GM23248 (cell line): ENCODE measurements at regions not wholly inside any gene's neighbourhood (a gene's known extent, or its start where the extent isn't known, plus 50 kb on each side); places are given as distances from the start of the nearest gene placed in this dataset.

Experiments used
- DNase-seq: peaks from one replicate; pipeline ENCODE4 v3.0.0-alpha.2; 2015
- H2AFZ ChIP-seq: fragments of 200-600 bp; sonication (generic); 2 replicates; pipeline ENCODE4 v1.6.1; 2016; ENCODE audit warnings: antibody characterized with exemption
- H3F3A ChIP-seq: fragments of 200-600 bp; sonication (generic); 2 replicates; pipeline ENCODE4 v1.6.1; 2016; ENCODE audit warnings: mild to moderate bottlenecking, antibody characterized with exemption, mixed run types; ENCODE audit not compliant: insufficient read depth
- H3K27ac ChIP-seq: fragments of 200-600 bp; sonication (generic); 2 replicates; pipeline ENCODE4 v1.5.1; 2016; ENCODE audit warnings: mild to moderate bottlenecking
- H3K27me3 ChIP-seq: fragments of 200-600 bp; sonication (generic); replicated peaks from 2 replicates; pipeline ENCODE4 v1.6.1; 2016; ENCODE audit warnings: mild to moderate bottlenecking; ENCODE audit not compliant: insufficient read depth
- H3K36me3 ChIP-seq: fragments of 200-600 bp; sonication (generic); 2 replicates; pipeline ENCODE4 v1.6.1; 2016; ENCODE audit warnings: low read depth, mild to moderate bottlenecking
- H3K4me1 ChIP-seq: fragments of 200-600 bp; sonication (generic); 2 replicates; pipeline ENCODE4 v1.6.1; 2016; ENCODE audit warnings: mild to moderate bottlenecking; ENCODE audit not compliant: insufficient read depth
- H3K4me2 ChIP-seq: fragments of 200-600 bp; sonication (generic); one replicate; pipeline ENCODE4 v1.6.1; 2016; ENCODE audit warnings: mild to moderate bottlenecking; ENCODE audit not compliant: unreplicated experiment
- H3K4me3 ChIP-seq: fragments of 200-600 bp; sonication (generic); 2 replicates; pipeline ENCODE4 v1.5.1; 2016; ENCODE audit warnings: mild to moderate bottlenecking
- H3K79me2 ChIP-seq: fragments of 200-600 bp; sonication (generic); 2 replicates; pipeline ENCODE4 v1.6.1; 2016; ENCODE audit warnings: mild to moderate bottlenecking; ENCODE audit not compliant: insufficient read depth
- H3K9ac ChIP-seq: fragments of 200-600 bp; sonication (generic); 2 replicates; pipeline ENCODE4 v1.6.1; 2016; ENCODE audit warnings: mild to moderate bottlenecking
- H3K9me2 ChIP-seq: fragments of 200-600 bp; sonication (generic); 2 replicates; pipeline ENCODE4 v1.6.1; 2016; ENCODE audit warnings: mixed run types, mild to moderate bottlenecking, moderate library complexity; ENCODE audit not compliant: insufficient read depth
- H3K9me3 ChIP-seq: fragments of 200-600 bp; sonication (generic); one replicate; pipeline ENCODE4 v1.6.1; 2017; ENCODE audit warnings: low read depth
- H4K20me1 ChIP-seq: fragments of 200-600 bp; sonication (generic); 2 replicates; pipeline ENCODE4 v1.6.0; 2016; ENCODE audit not compliant: insufficient read depth
- EZH2 ChIP-seq: fragments of 200-600 bp; sonication (generic); IDR thresholded peaks from 2 replicates; pipeline ENCODE4 v1.6.1; 2018; ENCODE audit warnings: antibody characterized with exemption, mild to moderate bottlenecking; ENCODE audit not compliant: insufficient read depth, poor library complexity, severe bottlenecking
- EZH2phosphoT487 ChIP-seq: fragments of 200-600 bp; sonication (generic); IDR thresholded peaks from 2 replicates; pipeline ENCODE4 v1.6.1; 2018; ENCODE audit warnings: antibody characterized with exemption, moderate library complexity, mild to moderate bottlenecking, low read depth; ENCODE audit not compliant: insufficient read depth
- WGBS, 2 experiments: methylation state at CpG; one replicate each; pipeline ENCODE4 v1.1.6; 2015 to 2017; ENCODE audit warnings: low lambda C conversion rate in 2 of 2, low coverage in 1 of 2; ENCODE audit errors: missing lambda C conversion rate in 2 of 2; 5-methylcytosine and 5-hydroxymethylcytosine counted together
- in situ Hi-C: fragments of 300-500 bp; cut with MboI; formaldehyde crosslinking; loops from 2 replicates; pipeline ENCODE4 v1.15.0; 2020

- no peak overlapping the region for H3K4me2 ChIP-seq
- H3K79me2 ChIP-seq: no peaks in the 10 kb centered on the region
- no peaks in the 10 kb centered on the region for H3K36me3 ChIP-seq
- no peak for DNase-seq
- no peak overlapping the region for H3K9ac ChIP-seq
- H2AFZ ChIP-seq: no peak overlapping the region
- H3K9me3 ChIP-seq: no peaks in the 10 kb centered on the region
- H3K27ac ChIP-seq: no peak overlapping the region
- WGBS, 2 experiments: 26 to 27% methylated on average over 12 of the region's 12 CpGs
- TF ChIP-seq EZH2 (no peak), EZH2phosphoT487 (no peak)
- no peaks in the 10 kb centered on the region for H3K9me2 ChIP-seq
- H4K20me1 ChIP-seq: no peaks in the 10 kb centered on the region
- peaks cover 54% of the 10 kb centered on the region; the same call in 1 of the 2 replicates for H3K27me3 ChIP-seq
- in situ Hi-C loops: no loop called here
- no peaks in the 10 kb centered on the region for H3K4me1 ChIP-seq
- H3K4me3 ChIP-seq: no peak overlapping the region
- H3F3A ChIP-seq: no peaks in the 10 kb centered on the region
These were observed 129.6 kb upstream of the PPP1R26 start for GRCh38 chr9:135350003-135350315.

GRCh38 chr9:135353935-135354334, 125.6 kb upstream of the PPP1R26 start:
- H3K9ac ChIP-seq: no peak overlapping the region
- H3K27me3 ChIP-seq: peaks cover 38% of the 10 kb centered on the region
- H3K36me3 ChIP-seq: no peaks in the 10 kb centered on the region
- H3K9me2 ChIP-seq: no peaks in the 10 kb centered on the region
- no peak overlapping the region for H2AFZ ChIP-seq
- DNase-seq: no peak
- H3K79me2 ChIP-seq: no peaks in the 10 kb centered on the region
- TF ChIP-seq EZH2: no peak
- TF ChIP-seq EZH2phosphoT487: no peak
- H3K9me3 ChIP-seq: no peaks in the 10 kb centered on the region
- no peaks in the 10 kb centered on the region for H4K20me1 ChIP-seq
- H3K27ac ChIP-seq: no peak overlapping the region
- in situ Hi-C loops: no loop called here
- H3F3A ChIP-seq: no peaks in the 10 kb centered on the region
- H3K4me1 ChIP-seq: no peaks in the 10 kb centered on the region
- 41 to 42% methylated on average over 14 of the region's 14 CpGs for WGBS, 2 experiments
- no peak overlapping the region for H3K4me2 ChIP-seq
- no peak overlapping the region for H3K4me3 ChIP-seq

- Histone ChIP-seq H3K36me3 (no peaks in the 10 kb centered on the region), H3K9me2 (no peaks in the 10 kb centered on the region), H4K20me1 (no peaks in the 10 kb centered on the region), H2AFZ (no peak overlapping the region), H3K9ac (no peak overlapping the region), H3K27ac (no peak overlapping the region), H3K9me3 (no peaks in the 10 kb centered on the region), H3K4me1 (no peaks in the 10 kb centered on the region), H3K4me2 (no peak overlapping the region), H3K4me3 (no peak overlapping the region), H3K79me2 (no peaks in the 10 kb centered on the region), H3F3A (no peaks in the 10 kb centered on the region), H3K27me3 (peaks cover 26% of the 10 kb centered on the region)
- in situ Hi-C loops: no loop called here
- TF ChIP-seq EZH2phosphoT487: no peak
- TF ChIP-seq EZH2: no peak
- DNase-seq: no peak
- 64 to 75% methylated on average over 14 to 19 of the region's 19 CpGs for WGBS, 2 experiments
These were observed 124.0 kb upstream of the PPP1R26 start for GRCh38 chr9:135355521-135356011.

GRCh38 chr9:135356021-135356420, 123.6 kb upstream of the PPP1R26 start:
- no peaks in the 10 kb centered on the region for H3F3A ChIP-seq
- no peak overlapping the region for H3K27ac ChIP-seq
- 72 to 76% methylated on average over 22 to 24 of the region's 26 CpGs for WGBS, 2 experiments
- TF ChIP-seq EZH2: no peak
- no peak for TF ChIP-seq EZH2phosphoT487
- no peaks in the 10 kb centered on the region for H3K9me2 ChIP-seq
- no peaks in the 10 kb centered on the region for H3K79me2 ChIP-seq
- no peaks in the 10 kb centered on the region for H3K36me3 ChIP-seq
- H3K4me1 ChIP-seq: no peaks in the 10 kb centered on the region
- no peak overlapping the region for H3K4me2 ChIP-seq
- no peak overlapping the region for H3K4me3 ChIP-seq
- H4K20me1 ChIP-seq: no peaks in the 10 kb centered on the region
- H2AFZ ChIP-seq: no peak overlapping the region
- peaks cover 22% of the 10 kb centered on the region for H3K27me3 ChIP-seq
- no peaks in the 10 kb centered on the region for H3K9me3 ChIP-seq
- no peak overlapping the region for H3K9ac ChIP-seq
- in situ Hi-C loops: no loop called here
- DNase-seq: no peak

DNA sequence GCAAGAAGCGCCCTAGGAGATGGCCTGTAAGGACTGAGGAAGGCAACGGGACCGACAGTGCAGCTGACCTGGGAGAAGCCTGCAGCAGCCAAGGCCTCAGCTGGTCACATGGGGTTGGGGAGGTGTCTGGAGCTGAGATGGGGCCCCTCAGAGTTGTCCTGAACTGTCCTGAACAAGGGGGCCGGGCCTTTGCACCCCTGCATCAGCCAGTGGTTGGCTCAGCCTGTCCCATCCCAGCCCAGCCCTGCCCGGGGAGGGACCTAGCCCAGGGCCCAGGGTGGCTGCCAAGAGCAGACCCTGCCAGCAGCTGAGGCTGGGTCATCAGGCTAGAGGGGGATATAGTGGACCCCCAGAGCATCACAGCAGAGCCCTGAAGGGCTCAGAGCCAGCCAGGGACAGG, 122.8 kb upstream of the PPP1R26 start:
- Histone ChIP-seq H3K9me2 (no peaks in the 10 kb centered on the region), H3K4me1 (no peaks in the 10 kb centered on the region), H3K36me3 (no peaks in the 10 kb centered on the region), H3K4me2 (no peak overlapping the region), H3K4me3 (no peak overlapping the region), H4K20me1 (no peaks in the 10 kb centered on the region), H3F3A (no peaks in the 10 kb centered on the region), H3K79me2 (no peaks in the 10 kb centered on the region), H3K9ac (no peak overlapping the region), H2AFZ (no peak overlapping the region), H3K27ac (no peak overlapping the region), H3K27me3 (peaks cover 15% of the 10 kb centered on the region), H3K9me3 (no peaks in the 10 kb centered on the region)
- no peak for DNase-seq
- TF ChIP-seq EZH2phosphoT487 (no peak), EZH2 (no peak)
- in situ Hi-C loops: no loop called here
- WGBS, 2 experiments: 45 to 53% methylated on average over 3 to 4 of the region's 5 CpGs
